LoVo (cell line): ENCODE measurements at regions not wholly inside any gene's neighbourhood (a gene's known extent, or its start where the extent isn't known, plus 50 kb on each side); places are given as distances from the start of the nearest gene placed in this dataset.
A peak's percentile ranks its signal among the peaks of the same experiment; 100 is the strongest.

Experiments
- DNase-seq: peaks from one replicate; pipeline ENCODE4 v3.0.0-alpha.2; 2016; ENCODE audit warnings: low spot score

DNA sequence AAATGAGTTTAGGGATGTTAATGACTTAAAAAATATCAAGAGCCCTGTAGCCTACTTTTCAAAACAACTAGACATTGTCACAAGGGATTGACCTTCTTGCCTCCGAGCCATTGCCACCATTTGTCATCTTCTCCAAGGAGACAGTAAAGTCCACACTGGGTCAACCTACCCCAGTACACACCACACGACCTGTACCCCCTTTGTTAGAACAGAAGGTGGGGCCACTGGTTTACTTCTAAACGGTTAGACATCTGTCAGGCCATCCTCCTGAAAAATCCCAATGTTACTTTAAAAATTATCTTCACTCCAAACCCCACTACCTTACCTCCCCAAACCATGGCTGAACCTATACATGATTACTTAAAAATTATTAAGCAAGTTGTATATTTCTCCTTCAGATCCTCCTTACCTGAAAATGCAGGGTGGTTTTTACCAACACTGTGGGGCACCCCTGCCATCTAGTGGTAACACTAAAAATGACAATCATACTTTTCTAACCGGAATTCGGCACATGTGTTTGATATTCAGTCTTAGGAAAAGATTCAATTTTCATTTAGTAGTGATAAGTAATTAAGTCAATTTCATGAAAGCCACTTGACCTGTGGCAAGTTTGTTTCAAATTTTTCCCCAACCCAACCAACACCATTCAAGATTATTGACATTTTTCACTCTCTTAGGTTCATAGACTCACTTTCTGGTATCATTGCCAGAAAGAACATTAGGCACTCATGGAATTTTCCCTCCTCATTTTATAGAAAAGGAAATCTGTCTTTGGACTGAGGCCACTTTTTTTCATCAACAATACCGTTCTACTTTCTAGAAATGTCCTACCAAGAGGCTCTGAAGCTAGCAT is 265.3 kb upstream of the PKDCC start:
- DNase-seq: peak; percentile 48

DNA sequence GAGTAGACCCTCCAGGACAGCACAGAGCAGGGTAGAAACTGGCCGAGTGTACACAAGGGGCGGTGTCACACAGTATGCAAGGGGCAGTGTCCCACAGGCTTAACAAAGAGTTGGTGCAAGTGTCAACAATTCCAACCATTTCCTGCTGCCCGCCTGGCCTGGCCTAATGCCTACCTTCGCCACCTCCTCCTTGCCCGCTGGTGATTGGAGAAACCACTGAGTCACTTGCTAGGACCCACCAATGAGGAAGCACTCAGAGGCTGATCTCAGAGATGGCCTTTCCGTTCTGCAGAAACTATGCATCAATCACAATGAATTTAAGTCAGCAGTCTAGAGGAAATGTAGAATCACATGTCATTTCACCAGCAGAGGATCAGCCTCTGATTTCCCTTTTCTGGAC is 263.3 kb upstream of the PKDCC start:
- DNase-seq: no peak

DNA sequence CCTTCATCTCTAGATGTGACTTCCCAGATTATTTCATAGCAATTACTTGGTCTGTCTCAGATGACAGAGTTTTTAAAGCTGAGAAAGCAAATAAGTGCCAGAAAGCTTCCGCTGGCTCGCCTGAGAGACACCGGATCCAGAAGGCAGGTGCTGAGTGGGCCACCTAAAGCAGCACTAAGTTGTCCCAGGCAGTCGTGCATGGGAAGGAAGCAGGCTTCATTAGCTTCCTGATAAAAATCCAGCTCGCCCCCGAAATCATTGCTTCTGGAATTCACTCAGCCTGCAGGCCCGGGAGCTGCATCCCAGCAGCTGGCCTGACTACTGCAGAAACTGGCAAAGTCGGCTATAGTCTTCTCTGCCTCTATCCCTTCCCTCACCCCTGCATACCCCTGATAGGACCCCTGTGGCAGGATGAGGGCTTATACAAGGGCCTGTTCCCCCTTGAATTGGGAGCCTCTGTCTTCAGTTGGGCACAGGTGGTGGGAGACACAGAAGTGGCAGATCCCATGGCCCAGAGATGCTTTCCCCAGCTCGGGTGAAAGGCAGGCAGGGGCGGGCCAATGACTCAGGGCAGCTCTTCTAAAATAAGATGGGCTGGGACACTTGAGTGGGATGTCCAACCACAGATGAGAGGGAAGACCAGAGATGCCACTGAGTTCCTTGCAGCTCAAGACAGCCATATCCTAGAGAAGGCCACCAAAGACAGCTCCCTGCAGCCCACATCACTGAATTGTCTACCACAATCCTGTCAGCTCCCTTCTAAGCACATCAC is 262.4 kb upstream of the PKDCC start:
- no peak for DNase-seq

- DNase-seq: peak; percentile 11
These were observed 256.3 kb upstream of the PKDCC start for GRCh38 chr2:41791523-41791922.

GRCh38 chr2:41803361-41803760 is 244.5 kb upstream of the PKDCC start:
- no peak for DNase-seq

GRCh38 chr2:41806286-41806685 is 241.5 kb upstream of the PKDCC start:
- DNase-seq: no peak

- no peak for DNase-seq
These were observed 226.7 kb upstream of the PKDCC start for GRCh38 chr2:41821167-41821566.

GRCh38 chr2:41826921-41827320 is 220.9 kb upstream of the PKDCC start:
- no peak for DNase-seq

DNA sequence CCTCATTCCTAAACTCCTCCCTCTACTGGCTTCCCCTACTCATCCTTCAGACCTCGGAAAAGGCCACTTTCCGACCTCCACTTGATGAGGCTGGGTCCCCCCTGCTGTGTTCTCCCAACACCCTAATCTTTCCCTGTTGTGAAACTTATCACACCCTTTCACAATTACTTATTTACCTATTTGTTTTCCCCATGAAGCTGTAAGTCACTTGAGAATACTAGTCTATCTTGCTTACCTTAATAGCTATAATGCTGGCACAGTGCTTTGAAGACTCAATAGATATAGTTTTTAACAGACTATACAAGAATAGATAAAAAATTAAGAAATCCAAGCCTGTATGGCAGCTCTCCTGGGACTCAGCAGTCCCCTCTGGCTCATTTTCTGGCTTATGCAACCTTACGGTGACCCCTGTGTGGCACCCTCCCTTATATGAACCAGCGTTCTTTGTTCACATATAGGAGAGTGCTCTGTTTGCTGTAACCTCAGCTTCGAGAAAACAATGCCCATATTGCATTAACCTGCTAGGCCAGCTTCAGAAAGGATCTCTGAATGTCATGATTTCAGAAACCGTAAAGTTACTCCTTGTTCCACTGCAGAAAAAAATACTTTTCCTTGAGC is 220.4 kb upstream of the PKDCC start:
- no peak for DNase-seq

- DNase-seq: no peak
These were observed 219.7 kb upstream of the PKDCC start for GRCh38 chr2:41828052-41828643.

DNA sequence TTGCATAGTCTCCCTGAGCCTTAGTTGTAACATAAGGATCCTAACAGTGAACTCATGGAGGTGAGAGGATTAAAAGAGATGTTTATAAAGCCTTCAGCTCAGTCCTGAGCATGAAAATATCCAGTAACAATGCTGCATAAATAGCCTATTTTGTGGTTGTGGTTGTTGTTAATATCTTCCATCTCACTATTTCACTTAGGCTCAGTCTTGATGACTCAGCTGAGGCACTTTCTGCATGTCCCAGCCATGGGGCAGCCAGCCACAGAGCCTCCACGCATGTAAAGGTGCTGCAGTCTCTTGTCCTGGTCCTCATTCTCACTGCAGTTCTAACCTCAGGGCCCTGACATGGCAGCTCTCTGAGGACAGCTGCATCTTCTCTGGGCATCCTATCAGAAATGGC is 218.8 kb upstream of the PKDCC start:
- no peak for DNase-seq

- DNase-seq: no peak
These were observed 217.2 kb upstream of the PKDCC start for GRCh38 chr2:41830600-41830999.

- no peak for DNase-seq
These were observed 215.6 kb upstream of the PKDCC start for GRCh38 chr2:41832218-41832617.

DNA sequence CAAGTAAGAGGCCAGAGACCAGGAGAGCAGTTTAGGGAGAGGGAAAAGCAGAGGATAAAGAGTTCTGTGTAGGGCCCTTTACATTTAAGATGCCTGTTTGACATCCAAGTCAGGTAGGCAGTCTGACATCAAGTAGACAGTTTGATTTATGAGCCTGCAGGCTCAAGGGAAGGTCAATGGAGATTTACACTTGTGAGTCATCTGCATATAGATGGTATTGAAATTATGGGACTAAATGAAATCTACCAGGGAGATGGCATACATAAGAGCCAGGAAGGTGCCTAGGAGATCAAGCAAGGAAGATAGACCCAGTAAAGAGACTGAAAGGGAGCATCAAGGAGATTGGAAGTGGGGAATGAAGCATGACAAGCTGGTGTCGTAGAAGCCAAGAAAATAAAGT is 212.4 kb upstream of the PKDCC start:
- DNase-seq: no peak

- peak; percentile 57 for DNase-seq
These were observed 210.9 kb upstream of the PKDCC start for GRCh38 chr2:41836948-41837347.

GRCh38 chr2:41837610-41838009 is 210.2 kb upstream of the PKDCC start:
- no peak for DNase-seq

DNA sequence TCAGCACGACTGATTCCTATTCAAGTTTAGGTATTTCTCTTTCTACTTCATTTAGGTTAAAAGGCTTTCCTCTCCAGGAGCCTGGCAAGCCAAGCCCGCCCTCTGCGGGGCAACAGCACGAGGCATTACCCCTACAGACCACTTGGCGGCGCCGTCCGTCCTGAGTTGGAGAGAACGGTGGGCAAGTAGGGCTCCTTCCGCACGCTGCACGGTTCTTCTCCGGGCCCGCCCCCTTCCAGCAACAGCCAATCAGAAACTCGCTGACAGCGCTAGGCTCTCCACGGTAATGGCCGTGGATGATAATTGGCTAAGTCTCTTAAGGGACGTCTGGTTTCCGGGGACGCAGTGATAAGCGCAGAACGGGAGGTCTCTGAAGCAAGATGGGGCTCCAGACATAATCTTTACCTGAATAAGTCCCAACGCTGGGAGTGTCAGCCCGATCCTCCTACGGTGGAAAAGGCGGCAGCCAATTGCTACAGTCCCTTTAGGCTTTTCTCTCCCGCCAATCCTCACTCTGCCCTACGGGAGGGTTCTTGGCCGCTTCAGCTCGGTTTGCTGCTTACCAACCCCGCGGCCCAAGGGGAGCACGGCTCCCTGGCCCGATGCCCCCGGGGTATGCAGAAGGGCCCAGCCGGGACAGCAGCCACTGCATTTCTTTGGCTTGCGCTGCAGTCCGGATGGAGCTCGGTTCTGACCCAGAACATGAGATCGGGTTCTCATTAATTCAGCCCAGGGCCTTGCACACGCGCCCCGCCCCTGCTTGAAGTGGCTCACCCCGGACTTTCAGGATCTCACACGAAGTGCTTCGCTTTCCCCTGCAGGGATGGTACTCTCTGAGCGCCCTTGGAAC is 206.9 kb upstream of the PKDCC start:
- DNase-seq: peak; percentile 98

DNA sequence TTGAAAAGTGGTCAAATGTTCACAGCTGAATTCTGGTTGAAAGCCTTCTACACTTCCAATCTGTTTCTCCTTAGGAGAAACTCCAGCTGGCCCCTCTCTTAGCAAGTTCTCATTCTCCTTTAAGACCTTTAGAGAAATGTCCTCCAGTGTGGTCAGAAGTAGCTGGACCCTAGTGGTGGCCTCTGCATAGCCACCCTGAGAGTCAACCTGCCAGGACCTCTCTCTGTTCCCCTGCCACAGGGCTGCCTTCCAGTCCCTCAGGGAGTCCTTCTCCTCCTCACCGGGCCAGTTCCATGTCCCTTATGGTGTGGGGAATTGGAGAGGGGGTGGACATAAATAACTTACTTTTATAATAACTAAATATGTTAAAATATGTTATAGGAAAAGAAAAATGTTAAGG is 200.9 kb upstream of the PKDCC start:
- no peak for DNase-seq

DNA sequence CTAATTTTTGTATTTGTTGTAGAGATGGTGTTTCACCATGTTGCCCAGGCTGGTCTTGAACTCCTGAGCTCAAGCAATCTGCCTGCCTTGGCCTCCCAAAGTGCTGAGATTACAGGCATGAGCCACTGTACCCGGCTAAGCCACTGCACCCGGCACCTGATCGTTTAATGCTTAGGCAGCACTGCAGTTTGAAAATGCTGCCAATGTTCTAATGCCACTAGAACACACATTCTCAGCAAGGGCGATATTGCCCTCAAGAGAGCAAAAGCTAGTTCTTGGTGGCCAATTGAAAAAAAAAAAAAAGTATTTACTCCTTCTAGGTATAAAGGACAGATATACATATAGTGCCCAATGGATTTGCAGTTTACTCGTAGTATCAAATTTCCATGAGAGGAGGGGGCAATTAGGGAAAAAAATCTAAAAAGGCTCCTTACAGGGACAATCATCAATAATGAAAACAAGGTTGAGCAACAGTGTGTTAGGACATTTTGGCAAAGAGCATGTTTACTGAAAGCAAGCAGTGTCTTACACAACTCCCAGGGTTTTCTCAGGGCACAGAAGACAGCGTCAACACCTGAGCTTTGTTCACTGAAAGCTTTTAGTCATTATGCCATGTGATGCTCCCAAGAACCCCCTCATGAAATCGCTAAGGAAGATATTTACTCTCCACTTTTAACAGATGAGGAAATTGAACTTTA is 199.9 kb upstream of the PKDCC start:
- DNase-seq: no peak

- no peak for DNase-seq
These were observed 196.3 kb upstream of the PKDCC start for GRCh38 chr2:41851554-41851953.
